GM21528 (cell line): ENCODE measurements at regions not wholly inside any gene's neighbourhood (a gene's known extent, or its start where the extent isn't known, plus 50 kb on each side); places are given as distances from the start of the nearest gene placed in this dataset.
"Not testable (repeated sequence)": the region's sequence is repeated elsewhere in the genome, so short reads cannot be mapped to it uniquely, and the experiment has no call there.

Experiments
- ATAC-seq: cut with Tn5 transposase; IDR thresholded peaks from one replicate; pipeline ENCODE4 v1.9.1; 2021; ENCODE audit warnings: mild to moderate bottlenecking, moderate library complexity; ENCODE audit not compliant: unreplicated experiment, low FRiP score

DNA sequence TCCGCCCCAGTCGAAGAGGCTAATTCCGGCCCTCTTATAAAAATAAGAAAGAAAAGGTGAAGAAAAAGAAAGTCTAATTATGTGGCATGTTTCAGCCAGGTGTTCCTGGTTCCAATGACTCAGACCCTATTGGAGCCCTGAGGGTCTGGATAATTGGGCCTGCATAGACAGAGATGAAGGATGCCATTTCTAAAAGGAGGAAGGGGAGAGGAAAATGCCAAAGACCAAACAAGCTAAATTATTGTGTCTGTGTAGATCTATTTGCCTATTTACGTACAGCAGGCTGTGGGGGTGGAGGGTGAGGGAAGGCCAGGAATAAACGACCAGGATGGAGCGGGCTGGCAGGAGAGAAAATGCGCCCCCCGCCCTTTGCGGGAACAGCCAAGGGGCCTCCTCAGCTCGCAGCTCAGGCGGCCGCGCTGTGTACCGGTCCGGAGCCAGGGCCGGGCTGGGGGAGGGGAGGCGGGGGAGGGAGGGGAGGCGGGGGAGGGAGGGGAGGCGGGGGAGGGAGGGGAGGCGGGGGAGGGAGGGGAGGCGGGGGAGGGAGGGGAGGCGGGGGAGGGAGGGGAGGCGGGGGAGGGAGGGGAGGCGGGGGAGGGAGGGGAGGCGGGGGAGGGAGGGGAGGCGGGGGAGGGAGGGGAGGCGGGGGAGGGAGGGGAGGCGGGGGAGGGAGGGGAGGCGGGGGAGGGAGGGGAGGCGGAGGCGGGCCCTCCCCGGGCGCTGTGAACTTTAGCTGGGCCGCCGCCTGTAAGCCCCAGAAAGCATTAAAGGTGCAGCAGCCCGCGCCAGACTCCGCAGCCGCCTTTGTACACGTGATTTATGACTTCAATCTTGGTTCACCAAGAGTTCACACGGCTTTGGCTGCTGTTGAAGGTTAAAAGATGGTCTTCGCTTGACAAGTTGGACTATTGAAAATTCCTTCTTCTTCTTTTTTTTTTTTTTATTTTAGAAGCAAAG lies 113.0 kb upstream of the FOXD4L5 start:
- ATAC-seq, result not testable (repeated sequence)

DNA sequence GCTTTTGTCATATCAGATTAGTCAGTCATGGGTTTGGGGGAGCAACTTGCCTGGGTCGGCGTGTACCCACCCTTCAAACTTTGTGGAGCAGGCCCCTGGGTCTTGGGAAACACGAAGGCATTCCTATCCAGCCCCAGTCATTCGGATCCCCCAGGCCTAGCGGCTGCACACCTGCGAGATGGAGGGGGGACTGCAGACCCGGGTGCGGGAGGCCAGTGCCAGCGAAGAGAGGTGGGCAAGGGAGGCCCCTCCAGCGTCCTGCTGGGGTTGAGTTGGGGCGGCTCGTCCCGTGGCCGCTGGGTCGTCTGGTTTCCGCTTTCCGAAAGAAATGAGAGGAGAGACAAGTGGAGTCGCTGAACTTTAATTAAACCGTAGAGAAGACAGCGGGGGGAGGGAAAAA lies 112.2 kb upstream of the FOXD4L5 start:
- ATAC-seq, result not testable (repeated sequence)

DNA sequence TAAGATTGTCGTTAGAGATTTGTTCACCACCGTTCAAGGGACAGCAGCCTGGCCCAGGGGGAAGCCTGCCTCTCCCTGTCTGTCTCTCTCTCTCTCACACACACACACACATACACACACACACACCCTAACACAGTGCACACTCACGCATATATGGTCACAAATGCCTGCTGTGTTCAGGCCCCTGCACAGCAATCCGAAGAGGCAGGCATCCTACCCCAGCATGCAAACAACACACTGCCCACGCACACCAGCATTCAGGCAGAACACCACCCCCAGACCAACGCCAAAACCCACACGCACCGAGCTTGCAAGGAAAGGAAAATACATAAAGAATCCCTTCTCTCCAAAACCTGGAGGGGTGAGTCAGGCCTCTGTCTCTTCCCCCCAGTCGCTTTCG lies 111.6 kb upstream of the FOXD4L5 start:
- not testable (repeated sequence) for ATAC-seq

DNA sequence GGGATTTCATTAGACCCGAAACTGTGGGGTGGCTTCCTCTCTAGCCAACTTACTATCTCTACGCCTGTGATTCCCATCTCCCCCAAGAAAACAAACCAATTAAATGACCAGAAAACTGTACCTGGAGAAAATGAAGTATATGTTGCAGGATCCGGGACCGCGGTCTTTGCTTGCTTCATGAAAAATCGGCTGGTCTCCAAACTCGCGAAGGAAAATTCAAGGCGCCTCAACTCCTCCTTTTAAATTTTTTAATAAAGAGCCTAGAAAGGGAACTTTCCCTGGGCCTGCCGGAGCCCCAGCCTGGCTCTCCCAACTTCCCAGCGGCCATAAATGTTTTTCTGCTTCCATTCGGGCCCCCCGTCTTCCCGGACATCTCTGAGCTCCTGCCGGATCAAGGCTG lies 110.8 kb upstream of the FOXD4L5 start:
- not testable (repeated sequence) for ATAC-seq

DNA sequence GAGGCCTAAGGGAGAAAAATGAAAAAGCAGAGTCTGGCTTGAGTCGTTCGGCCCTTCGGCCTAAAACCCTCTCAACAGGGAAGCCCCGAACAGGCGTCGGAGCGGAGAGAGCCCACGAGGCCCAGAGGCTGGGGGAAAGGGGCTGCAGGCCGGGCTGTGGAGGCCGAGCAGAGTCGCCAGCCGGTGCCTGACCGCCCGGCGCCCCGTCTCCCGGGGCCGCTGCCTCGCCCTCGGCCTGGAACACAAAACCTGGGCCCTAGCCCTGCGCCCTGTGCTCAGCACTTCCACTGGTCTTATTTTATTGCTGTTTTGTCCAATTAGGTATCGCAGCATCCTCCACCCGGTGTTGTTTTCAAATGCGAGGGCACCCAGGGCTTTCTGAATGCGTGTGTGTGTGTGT lies 110.1 kb upstream of the FOXD4L5 start:
- not testable (repeated sequence) for ATAC-seq

DNA sequence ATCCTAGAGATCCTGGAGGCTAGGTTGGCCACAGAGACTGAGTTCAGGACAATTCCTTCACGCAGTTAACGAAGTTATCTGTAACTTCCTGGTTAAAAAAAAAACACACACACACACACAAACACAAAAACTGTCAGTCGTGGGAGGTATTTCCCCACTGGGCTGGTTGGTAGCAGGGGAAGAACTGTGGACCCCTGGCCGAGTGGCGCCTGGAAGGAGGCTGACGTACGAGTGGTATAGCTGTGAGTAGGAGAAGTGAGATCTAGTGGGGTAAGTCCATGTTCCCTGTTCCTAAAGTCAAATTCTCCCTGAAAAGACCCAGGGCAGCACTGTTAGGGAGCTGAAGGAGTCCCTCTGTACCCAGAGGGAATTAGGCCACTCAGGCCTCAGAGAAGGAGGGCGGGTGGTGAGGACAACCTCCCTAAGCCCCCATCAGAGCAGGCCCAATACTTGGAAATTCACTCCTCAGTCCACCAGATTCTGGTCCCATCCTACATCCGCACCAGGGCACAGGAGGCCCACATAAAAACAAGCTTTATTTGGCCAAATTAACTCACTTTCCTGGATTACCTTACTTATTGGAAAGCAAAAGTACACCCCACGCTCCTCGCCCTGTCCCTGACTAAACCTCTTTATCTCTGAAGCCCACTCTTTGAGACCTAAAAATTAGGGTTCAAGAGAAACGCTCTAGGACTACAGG lies 108.3 kb upstream of the FOXD4L5 start:
- not testable (repeated sequence) for ATAC-seq

DNA sequence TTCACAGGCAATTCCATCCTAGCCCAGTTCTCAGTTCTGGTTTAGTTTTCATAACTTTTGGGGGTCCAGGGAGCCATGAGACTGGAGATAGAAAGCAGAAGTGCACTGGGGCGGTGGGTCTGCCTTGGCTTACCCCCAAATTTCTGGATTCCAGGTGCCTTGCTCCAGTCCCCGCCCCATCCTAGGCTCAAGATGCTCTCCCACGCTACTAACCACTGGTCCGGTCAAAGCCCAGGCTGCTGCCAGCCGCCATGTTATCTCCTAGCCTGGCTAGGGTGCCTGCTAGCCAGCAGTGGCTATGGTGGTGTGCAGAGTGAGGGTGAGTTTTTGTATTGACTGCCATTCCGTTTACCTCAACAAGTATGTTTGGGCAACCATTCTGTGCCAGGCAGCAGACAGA lies 107.6 kb upstream of the FOXD4L5 start:
- not testable (repeated sequence) for ATAC-seq

DNA sequence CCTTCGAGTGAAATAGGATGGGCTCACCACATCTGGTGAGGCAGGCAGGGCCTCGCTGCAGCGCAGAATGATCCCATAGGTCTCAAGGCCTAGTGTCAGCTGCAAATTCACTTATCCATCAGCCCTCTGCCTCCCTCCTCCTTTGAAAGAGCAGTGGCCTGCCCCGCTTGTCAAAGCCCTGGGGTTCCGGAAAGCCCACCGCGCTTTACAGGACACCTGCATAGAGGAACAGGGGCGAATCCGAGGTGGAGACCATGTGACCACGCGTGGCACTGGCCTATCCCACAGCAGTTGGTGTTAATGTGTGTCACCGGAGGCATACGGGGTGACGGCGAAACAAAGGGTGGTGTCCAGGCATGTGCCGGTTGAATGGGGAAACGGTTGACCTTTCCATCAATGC lies 104.7 kb upstream of the FOXD4L5 start:
- not testable (repeated sequence) for ATAC-seq

DNA sequence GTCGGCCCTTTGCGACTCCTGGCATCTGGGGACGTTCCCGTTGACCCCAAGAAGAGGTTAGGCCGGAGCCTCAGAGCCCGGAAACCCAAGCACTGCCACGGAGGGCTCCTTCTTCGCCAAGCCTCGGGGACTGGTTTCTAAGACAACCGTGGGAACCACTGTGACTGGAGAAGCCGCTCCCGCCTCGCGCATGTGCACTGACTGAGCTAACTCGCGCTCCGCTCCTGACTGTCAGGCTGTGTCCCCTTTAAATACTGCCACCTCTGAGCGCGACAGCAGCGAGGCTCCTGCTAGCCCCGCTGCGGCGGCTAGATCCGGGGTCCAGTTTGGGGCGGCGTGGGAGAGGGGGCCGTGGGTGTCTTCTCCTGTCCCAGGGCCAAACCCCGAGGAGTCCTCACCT lies 104.2 kb upstream of the FOXD4L5 start:
- not testable (repeated sequence) for ATAC-seq

DNA sequence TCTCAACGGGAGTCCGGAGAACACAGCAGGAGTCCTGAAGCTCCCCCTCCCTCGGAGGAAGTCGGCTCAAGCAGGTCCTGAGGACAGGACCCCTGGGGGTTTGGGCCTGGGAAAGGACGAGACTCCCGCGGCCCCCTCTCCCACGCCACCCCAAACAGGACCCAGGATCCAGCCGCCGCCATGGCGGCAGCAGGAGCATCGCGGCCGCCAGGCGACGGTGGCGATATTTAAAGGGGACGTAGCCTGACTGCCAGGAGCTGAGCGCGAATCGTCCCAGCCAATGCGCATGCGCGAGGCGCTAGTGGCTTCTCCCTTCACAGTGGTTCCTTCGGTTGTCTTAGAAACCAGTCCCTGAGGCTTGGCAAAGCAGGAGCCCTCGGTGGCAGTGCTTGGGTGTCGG lies 101.7 kb upstream of the FOXD4L5 start:
- peak; percentile 71 for ATAC-seq

DNA sequence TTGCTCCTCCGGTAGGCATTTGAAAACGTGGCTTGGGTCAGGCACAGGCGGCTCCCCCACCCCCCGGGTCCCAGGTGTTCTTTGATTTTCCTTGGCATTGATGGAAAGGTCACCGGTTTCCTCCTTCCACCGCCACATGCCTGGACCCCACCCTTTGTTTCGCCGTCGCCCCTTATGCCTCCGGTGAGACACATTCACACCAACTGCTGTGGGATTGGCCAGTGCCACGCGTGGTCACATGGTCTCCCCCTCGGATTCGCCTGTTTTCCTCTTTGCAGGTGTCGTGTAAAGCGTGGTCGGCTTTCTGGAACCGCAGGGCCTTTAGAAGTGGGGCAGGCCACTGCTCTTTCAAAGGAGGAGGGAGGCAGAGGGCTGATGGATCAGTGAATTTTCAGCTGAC lies 101.2 kb upstream of the FOXD4L5 start:
- ATAC-seq, result not testable (repeated sequence)

DNA sequence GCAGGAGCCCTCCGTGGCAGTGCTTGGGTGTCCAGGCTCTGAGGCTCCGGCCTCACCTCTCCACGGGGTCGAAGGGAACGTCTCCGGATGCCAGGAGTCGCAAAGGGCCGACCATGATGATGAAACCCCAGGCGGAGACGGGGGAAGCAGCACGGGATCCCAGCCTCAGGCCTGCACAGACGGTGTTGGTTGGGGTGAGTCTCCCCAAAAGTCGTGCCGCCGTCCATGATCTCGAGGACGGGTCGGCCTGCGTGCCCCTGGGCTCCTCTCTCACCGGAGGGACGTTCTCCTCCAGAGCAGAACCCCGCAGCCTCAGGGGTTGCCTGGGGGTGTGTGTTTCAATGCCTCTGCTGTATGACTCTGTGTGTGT lies 100.6 kb upstream of the FOXD4L5 start:
- ATAC-seq, result not testable (repeated sequence)

DNA sequence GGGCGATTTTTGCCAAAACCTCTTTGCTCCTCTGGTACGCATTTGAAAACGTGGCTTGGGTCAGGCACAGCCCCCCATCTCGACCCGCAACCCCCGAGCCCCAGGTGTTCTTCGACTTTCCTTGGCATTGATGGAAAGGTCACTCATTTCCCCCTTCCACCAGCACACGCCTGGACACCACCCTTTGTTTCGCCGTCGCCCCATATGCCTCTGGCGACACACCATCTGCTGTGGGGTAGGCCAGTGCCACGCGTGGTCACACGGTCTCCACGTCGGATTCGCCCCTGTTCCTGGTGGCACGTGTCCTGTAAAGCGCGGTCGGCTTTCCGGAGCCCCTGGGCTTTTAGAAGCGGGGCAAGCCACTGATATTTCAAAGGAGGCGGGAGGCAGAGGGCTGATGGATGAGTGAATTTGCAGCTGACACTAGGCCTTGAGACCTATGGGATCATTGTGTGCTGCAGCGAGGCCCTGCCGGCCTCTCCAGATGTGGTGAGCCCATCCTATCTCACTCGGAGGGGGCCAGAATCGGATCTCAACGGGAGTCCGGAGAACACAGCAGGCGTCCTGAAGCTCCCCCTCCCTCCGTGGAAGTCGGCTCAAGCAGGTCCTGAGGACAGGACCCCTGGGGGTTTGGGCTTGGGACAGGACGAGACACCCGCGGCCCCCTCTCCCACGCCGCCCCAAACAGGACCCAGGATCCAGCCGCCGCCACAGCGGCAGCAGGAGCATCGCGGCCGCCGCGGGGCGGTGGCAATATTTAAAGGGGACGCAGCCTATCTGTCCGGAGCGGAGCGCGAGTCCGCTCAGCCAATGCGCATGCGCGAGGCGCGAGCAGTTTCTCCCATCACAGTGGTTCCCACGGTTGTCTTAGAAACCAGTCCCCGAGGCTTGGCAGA lies 100.0 kb upstream of the FOXD4L5 start:
- ATAC-seq, result not testable (repeated sequence)

DNA sequence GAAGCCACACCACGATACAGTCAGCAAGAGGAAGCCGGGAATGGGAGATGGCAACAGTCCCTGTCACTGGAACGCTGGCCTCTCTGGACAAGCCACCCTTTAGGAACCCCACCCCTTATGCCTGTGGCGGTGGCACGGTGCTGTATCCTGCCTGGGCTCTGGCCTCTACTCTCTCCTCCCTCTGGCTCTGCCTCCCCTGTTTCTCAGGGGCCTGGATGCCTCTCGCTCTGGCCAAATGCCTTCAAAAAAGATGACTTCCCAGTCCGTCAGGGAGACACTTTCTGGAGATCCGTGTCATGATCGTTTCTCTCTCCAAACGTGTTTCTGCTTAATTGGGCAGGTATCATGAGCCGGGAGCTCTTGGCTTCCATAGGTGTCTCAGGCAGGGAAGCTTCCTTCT lies 99.1 kb upstream of the FOXD4L5 start:
- not testable (repeated sequence) for ATAC-seq

DNA sequence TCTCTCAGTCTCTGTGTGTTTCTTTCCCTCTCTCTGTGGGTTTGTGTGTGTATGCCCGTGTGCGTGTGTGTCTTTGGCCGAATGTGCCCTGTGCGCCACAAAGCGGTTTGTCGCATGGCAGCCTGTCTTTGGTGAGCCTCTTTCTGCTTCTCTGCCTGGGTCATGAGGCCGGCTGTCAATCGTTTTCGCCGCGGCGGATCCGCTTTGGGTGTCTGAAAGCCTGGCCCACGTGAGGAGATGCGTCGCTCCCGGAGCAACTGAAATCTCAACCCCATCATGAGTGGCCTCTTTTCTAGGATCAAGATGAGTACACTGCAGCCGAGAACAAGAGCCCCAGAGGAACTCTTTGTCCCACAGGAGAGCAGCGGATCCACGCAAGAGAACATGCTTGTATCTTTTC lies 98.6 kb upstream of the FOXD4L5 start:
- ATAC-seq, result not testable (repeated sequence)

DNA sequence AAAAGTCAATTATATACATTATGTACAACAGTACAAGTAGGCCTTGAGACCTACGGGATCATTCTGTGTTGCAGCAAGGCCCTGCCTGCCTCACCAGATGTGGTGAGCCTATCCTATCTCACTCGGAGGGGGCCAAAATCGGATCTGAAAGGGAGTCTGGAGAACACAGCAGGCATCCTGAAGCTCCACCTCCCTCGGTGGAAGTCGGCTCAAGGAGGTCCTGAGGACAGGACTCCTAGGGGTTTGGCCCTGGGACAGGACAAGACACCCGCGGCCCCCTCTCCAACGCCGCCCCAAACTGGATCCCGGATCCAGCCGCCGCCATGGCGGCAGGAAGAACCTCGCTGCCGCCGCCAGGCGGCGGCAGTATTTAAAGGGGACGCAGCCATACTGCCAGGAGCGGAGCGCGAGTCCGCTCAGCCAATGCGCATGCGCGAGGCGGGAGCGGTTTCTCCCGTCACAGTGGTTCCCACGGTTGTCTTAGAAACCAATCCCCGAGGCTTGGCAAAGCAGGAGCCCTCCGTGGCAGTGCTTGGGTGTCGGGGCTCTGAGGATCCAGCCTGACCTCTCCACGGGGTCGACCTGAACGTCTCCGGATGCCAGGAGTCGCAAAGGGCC lies 97.8 kb upstream of the FOXD4L5 start:
- ATAC-seq, result not testable (repeated sequence)
